ENCODE measurements at regions not wholly inside any gene's neighbourhood (a gene's known extent, or its start where the extent isn't known, plus 50 kb on each side); places are given as distances from the start of the nearest gene placed in this dataset.

GRCh38 chr6:73942592-73943186 lies 246.7 kb downstream of the CD109 start:
- TF ChIP-seq CTCF (IDR thresholded peaks at IDR 0.05), result no peak
- no peak for TF ChIP-seq POLR2A (IDR thresholded peaks at IDR 0.05)

All from breast epithelium (tissue), 3 donors.